ES-I3 (cell line): ENCODE measurements at regions not wholly inside any gene's neighbourhood (a gene's known extent, or its start where the extent isn't known, plus 50 kb on each side); places are given as distances from the start of the nearest gene placed in this dataset.

ENCODE experiments used
- H3K36me3 ChIP-seq: 2 replicates; pipeline ENCODE4 v1.6.1; 2013; ENCODE audit warnings: mild to moderate bottlenecking, low read length, control low read depth, moderate library complexity; ENCODE audit not compliant: insufficient read depth
- H3K4me1 ChIP-seq: 2 replicates; pipeline ENCODE4 v1.6.1; 2013; ENCODE audit warnings: mild to moderate bottlenecking, control low read depth, low read length; ENCODE audit not compliant: insufficient read depth
- H3K9ac ChIP-seq: 2 replicates; pipeline ENCODE4 v1.6.1; 2013; ENCODE audit warnings: low read depth, mild to moderate bottlenecking, low read length, moderate library complexity
- H3K9me3 ChIP-seq: 2 replicates; pipeline ENCODE4 v1.6.1; 2013; ENCODE audit warnings: mild to moderate bottlenecking, low read length, moderate library complexity; ENCODE audit not compliant: control insufficient read depth, insufficient read depth

DNA sequence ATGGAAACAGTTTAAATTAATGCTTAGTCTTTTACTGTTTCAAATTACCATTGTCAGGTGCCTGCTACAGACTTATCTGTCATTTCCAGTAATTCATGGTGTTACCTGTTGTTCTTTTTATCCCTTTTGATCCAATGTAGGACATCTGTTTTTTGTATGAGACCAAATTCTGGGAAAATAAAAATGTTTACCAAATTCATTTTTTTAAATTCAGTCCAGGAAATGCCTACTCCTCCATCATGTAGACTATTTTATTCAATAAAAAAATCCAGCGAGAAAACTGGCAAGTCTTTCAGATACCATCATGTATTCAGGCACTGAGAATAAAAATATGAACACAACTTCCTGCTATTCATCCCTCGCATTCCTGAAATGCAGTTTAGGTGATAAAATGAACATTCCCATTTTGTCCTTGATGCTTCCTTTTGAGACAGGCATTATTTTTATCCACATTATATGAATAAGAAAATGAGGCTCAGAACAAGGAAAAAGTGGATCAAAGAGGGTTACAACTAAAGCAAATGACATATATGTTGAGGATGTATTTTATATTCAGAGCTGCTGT is 584.2 kb downstream of the SPRY1 start:
- Histone ChIP-seq H3K36me3 (no peaks in the 10 kb centered on the region), H3K9ac (no peak overlapping the region), H3K4me1 (peaks cover 20% of the 10 kb centered on the region), H3K9me3 (peaks cover 6% of the 10 kb centered on the region; the same call in 1 of the 2 replicates)

DNA sequence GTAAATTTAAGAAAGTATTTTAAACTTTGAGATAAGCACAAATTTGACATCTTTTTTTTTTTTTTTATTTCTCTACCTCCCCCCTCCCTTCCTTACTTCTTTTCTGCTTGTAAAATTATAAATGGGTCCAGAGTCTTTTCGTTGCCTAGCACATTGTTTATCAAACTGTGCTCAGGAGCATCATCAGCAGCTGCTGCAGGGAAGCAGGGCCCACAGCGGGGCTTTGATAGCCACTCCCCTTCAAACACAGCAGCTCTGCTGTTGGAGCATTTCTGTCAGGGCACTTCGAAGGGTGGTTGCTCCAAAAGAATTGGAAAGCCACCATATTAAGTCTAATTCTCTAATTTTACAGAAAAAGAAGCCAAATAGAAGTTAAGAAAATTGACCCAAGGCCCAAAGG is 588.3 kb downstream of the SPRY1 start:
- no peak overlapping the region for H3K9ac ChIP-seq
- no peaks in the 10 kb centered on the region for H3K4me1 ChIP-seq
- H3K9me3 ChIP-seq, result peaks cover 4% of the 10 kb centered on the region; the same call in 1 of the 2 replicates
- H3K36me3 ChIP-seq, result no peaks in the 10 kb centered on the region

DNA sequence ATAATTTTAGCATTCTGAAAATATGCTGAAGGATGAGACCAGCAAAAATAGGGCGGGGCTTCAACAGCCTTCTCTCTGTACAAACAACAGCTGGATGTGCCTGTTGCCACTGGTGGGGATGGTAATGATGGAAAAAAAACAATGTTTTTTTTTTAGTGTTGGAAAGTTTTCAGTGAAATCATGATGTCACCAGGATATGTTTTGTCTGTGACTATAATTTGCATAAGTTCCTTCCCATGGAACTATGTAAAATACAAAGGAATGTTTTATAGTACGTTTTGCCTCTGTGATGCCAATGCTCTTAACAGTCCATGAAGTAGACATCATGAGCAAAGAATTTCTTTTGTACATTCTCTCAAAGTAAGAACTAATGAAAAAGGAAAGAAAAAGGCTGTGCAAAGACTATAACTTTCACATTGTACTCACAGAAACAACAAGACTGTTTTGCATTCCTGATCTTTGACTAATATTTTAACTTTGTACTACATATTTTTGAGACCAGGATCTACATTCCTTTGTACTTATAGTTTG is 589.7 kb downstream of the SPRY1 start:
- no peak overlapping the region for H3K9ac ChIP-seq
- no peaks in the 10 kb centered on the region for H3K4me1 ChIP-seq
- no peaks in the 10 kb centered on the region for H3K36me3 ChIP-seq
- peaks cover 4% of the 10 kb centered on the region; the same call in 1 of the 2 replicates for H3K9me3 ChIP-seq

DNA sequence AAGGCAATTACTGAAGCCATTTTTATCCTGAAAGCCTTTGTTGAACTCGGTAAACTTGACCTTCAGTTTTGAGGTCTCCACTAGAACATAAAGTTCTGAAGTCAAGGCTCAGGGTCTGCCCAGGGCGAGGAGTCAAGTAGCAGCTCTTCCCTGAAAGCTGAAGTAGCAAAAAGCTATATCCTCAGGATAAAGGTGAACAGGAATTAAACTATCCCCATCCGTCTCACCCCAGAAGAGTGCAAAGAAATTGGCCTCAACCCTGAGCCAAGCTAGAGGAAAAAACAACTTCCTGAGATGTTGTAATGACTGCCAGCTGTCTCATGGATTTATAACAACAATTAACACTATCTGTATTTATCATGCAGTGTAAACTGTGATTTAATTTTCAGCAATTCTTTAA is 590.8 kb downstream of the SPRY1 start:
- Histone ChIP-seq H3K9ac (no peak overlapping the region), H3K36me3 (no peaks in the 10 kb centered on the region), H3K4me1 (no peaks in the 10 kb centered on the region), H3K9me3 (peaks cover 4% of the 10 kb centered on the region; the same call in 1 of the 2 replicates)

DNA sequence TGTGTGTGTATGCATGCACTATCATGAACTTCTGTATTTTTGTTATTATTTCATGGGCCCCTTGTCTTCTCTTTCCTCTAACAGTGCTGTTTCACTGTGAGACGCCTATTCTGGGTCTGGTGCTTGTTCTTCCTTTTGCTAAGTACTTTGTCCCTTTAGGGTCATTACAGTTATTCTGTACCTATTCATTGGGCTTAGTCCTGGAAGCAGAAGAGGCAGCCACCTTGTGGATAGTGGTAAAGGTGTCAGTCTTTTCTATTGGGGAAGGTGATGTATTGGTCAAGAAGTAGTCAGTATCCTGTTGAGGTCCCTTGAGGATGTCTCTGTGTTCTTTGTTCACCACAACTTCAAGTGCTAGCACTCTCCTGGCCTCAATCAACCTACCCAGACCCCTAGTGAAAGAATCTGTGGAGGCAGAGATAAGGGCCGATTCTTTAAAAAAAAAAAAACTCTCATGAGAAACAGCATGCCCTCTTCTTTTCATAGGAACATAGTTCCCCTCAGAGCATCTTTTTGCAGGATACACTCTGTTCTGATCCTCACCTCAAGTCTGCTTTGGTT is 593.8 kb downstream of the SPRY1 start:
- Histone ChIP-seq H3K9me3 (peaks cover 2% of the 10 kb centered on the region; the same call in 1 of the 2 replicates), H3K9ac (no peak overlapping the region), H3K36me3 (no peaks in the 10 kb centered on the region)

DNA sequence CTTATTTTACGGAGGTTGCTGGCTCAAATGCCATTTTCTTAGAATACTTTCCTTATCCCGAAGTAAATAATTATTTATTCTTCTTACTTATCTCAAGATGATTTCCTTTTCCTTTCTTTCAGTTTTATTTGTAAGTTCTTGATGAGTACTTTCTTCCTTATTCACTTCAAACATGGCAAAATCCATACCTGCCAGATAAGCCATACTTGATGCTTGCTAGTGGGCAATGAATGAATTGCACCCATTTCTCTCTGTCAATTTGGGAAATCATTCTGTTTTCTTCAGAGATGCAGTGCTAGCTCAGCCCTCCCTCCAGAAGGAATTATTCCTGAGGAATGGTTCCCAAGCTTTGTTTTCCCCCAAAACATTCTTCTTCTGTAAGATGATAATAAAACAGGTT is 598.3 kb downstream of the SPRY1 start:
- Histone ChIP-seq H3K9me3 (peaks cover 2% of the 10 kb centered on the region), H3K4me1 (no peaks in the 10 kb centered on the region), H3K36me3 (no peaks in the 10 kb centered on the region), H3K9ac (no peak overlapping the region)

More for the DNA sequence above, 593.8 kb downstream of the SPRY1 start:
- H3K4me1 ChIP-seq, result no peaks in the 10 kb centered on the region

DNA sequence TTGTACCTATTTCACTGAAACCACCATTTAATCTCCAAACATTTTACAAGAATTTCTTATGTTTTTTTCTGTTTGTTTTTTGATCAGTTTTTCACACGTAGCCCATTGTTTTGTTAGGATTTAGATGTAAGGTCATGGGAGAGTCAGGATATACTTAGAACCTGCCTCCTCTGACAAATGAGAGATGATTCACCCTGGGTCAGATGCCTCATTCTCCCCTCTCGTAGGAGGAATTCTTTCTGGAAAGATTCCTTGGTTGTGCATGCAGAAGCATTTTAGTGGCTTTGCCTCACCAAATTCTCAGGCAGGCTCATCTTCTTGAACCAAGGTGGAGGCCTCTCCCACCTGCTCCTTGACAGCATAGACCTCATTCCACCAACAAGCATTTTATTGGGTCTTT is 599.3 kb downstream of the SPRY1 start:
- no peak overlapping the region for H3K9ac ChIP-seq
- H3K36me3 ChIP-seq, result no peaks in the 10 kb centered on the region
- no peaks in the 10 kb centered on the region for H3K4me1 ChIP-seq
- peaks cover 2% of the 10 kb centered on the region for H3K9me3 ChIP-seq

DNA sequence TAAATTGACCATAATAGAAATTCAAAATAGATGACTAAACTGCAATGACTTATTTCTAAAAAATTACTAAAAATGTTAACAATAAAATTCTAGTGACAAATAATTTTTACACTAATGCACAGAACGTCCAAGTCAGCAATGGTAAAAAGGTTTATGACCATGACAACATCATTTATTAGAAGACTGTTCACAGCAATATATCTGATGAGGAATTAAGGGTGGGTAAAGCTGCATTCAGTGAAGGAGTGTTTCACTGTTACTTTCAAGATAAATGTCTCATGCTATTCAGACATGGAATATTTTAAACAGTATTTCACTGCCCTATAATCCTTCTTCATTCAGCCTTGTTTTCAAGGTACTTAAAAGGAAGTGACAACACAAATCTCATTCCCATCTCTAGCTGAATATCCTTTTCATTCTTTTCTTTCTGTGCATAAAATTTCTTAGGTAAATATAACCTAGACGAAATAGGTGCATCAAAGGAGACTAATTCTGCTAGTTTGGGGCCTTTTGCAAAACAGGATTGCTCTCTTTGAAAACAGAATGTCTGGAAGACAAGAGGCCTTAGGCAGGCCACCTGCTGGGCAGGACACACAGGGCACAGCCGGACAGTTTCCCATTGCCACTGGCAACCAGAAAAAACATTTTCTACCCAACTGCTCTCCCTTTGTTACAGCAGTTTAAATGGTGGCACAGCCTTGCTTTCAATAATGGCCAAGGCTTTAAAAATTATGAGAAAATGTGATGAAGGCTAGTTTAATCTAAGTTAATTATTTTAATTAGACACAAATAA is 600.3 kb downstream of the SPRY1 start:
- no peaks in the 10 kb centered on the region for H3K4me1 ChIP-seq
- no peaks in the 10 kb centered on the region for H3K36me3 ChIP-seq
- H3K9me3 ChIP-seq, result peaks cover 2% of the 10 kb centered on the region
- no peak overlapping the region for H3K9ac ChIP-seq

DNA sequence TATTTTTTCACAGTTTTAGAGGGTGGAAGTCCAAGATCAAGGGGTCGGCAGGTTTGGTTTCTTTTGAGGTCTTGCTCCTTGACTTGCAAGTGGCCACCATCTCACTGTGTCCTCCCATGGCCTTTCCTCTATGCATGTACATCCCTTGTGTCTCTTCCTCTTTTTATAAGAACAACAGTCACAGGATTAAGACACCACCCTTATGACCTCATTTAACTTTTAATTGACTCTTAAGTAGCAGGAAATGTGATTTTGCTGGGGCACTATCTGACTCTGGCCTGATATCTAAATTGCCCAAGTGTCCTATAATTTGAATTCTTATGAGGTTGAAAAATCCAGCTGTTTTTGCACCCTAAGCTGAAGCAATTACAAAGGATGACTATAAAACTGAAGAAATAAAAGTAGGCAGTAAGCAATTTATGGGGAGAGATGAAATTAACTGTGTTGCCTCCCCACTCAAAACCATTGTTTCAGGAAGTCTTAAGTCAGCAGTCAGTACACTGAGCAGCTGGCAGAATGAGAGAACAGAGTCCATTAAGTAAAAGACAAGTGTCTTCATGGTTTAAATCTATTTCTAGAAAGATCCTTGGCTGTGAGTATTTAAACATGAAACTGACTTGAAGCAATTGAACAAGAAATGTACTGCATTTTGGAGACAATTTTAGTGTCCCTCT is 601.3 kb downstream of the SPRY1 start:
- Histone ChIP-seq H3K36me3 (no peaks in the 10 kb centered on the region), H3K9me3 (no peaks in the 10 kb centered on the region; the same call in 1 of the 2 replicates), H3K9ac (no peak overlapping the region), H3K4me1 (no peaks in the 10 kb centered on the region)

DNA sequence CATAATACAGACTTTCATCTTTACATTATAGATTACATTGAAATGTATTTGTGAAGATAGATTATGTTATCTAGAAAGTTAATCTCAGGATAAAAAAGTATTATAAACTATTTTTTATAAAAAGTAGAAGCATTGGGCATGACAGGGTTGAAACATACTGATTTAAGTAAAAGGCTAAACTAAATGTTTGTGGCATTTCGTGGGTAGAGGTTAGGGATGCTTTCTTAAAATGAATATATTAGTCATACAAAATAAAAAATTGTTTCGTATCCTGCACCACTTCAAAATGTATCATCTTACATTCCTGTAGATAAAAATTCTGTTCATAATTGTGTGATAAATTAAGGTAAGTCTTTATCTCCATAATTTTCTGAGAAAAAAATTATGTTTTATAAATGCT is 603.6 kb downstream of the SPRY1 start:
- Histone ChIP-seq H3K4me1 (no peaks in the 10 kb centered on the region), H3K9ac (no peak overlapping the region), H3K9me3 (no peaks in the 10 kb centered on the region; the same call in 1 of the 2 replicates), H3K36me3 (no peaks in the 10 kb centered on the region)

DNA sequence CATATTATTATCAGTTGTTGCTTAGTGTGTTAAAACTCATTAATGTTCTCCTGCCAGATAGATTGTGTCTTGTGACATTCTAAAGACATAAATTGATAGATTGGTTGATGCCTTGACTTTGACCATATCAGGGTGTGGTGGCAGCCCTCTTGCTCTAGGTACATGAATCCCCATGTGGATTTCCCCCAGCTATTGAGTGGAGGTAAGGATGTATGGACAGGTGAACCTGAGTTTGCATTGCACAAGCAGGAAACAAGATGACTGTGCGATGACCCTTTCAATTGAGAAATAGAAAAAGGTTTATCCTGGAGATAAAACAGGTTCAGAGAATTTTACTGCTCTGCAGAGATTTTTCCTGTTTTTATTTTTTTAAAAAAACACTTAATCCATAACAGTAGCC is 619.2 kb downstream of the SPRY1 start:
- Histone ChIP-seq H3K9ac (no peak overlapping the region), H3K9me3 (no peaks in the 10 kb centered on the region), H3K4me1 (peaks cover 7% of the 10 kb centered on the region; the same call in 1 of the 2 replicates), H3K36me3 (no peaks in the 10 kb centered on the region)

DNA sequence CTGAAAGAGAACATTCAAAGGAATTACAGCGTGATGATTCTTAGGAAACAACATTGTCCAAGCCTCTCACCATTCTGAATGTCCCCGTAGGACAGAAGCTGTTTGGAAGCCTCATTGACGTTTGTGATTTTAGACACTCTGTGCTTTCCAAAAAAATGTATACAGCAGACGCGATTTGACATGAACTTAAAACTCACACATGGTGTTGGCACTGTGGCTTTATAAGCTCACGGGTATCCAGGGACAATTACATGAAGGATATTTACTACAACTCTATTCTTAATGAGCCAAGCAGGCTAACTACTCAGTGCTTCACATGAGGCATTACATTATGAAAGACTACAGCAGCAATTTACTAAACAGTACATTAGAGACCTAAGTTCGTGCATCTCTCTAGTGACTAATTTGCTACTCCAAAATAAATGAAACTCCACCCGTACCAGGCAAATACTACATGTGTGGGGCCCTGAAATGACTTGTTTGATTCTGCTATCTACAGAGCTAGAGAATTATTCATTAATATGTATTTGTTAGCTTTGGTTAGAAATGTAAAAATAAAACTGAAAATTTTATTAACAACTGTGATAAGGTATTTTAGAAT is 620.7 kb downstream of the SPRY1 start:
- H3K9me3 ChIP-seq, result no peaks in the 10 kb centered on the region
- no peak overlapping the region for H3K9ac ChIP-seq

DNA sequence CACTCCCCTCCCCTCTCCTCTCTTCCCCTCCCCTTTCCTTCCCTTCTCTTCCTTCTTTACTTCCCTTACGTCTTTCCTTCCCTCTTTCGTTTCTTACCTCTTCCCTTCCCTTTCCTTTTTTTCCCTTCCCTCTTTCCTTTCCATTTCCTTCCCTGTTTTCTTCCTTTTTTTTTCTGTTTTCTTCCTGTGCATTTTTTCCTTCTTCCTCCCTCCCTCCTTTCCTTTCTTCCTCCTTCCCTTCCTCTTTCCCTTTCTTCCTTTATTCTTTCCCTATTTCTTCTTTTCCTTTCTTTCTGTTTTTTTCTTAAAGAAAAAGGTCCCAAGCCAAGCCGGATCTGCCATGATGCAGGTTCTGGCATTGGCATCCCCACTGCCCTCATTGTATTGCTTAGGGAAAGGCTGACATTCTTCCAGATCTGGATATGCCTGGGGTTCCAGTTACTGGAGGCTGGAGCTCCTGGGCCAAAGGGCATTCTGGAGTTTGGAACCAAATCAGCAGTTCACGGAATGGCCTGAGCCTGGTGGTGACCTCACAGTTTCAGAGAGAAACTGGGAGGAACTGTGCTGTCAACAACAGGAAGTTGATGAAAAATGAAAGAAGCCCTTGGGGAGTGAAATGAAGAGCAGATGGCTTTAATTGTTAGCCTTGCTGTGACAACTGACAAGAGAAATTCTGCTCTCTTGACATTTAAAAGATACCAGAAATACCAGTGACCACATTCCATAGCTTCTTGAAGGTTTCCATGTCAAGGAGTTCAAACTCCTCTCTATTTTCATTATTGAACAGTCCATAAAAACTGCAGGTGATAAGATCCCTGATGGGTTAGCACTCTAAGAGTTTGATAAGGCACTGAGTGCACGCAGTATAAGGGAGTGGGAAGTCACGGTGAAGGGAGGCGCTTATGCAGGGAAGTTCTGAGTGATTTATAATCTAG is 622.1 kb downstream of the SPRY1 start:
- no peak overlapping the region for H3K9ac ChIP-seq
- H3K36me3 ChIP-seq, result no peaks in the 10 kb centered on the region
- no peaks in the 10 kb centered on the region for H3K9me3 ChIP-seq
- H3K4me1 ChIP-seq, result peaks cover 7% of the 10 kb centered on the region; the same call in 1 of the 2 replicates

More for the DNA sequence above, 620.7 kb downstream of the SPRY1 start:
- H3K4me1 ChIP-seq, result peaks cover 7% of the 10 kb centered on the region; the same call in 1 of the 2 replicates
- H3K36me3 ChIP-seq, result no peaks in the 10 kb centered on the region
